Activated CD4-positive, alpha-beta T cell treated with anti-CD3 and anti-CD28 coated beads, Interleukin-2, amount 10 ng/mL, durations not matched to agents 24 days and 14 days (primary cell): ENCODE measurements at regions not wholly inside any gene's neighbourhood (a gene's known extent, or its start where the extent isn't known, plus 50 kb on each side); places are given as distances from the start of the nearest gene placed in this dataset.
"Not testable (repeated sequence)": the region's sequence is repeated elsewhere in the genome, so short reads cannot be mapped to it uniquely, and the experiment has no call there.

Source experiments
- DNase-seq: peaks from one replicate; pipeline ENCODE4 v3.0.0; 2022
- H3K27ac Mint-ChIP-seq: one replicate; pipeline ENCODE4 v1.8.0; 2022; ENCODE audit warnings: mild to moderate bottlenecking, mixed read lengths
- H3K27me3 Mint-ChIP-seq: one replicate; pipeline ENCODE4 v1.8.0; 2022; ENCODE audit warnings: mixed read lengths
- H3K36me3 Mint-ChIP-seq: one replicate; pipeline ENCODE4 v1.8.0; 2022; ENCODE audit warnings: low read depth, mild to moderate bottlenecking, mixed read lengths
- H3K4me1 Mint-ChIP-seq: one replicate; pipeline ENCODE4 v1.8.0; 2021; ENCODE audit warnings: mixed read lengths
- H3K4me3 Mint-ChIP-seq: one replicate; pipeline ENCODE4 v1.8.0; 2022; ENCODE audit warnings: mild to moderate bottlenecking, moderate library complexity, mixed read lengths
- H3K9me3 Mint-ChIP-seq: one replicate; pipeline ENCODE4 v1.8.0; 2021; ENCODE audit warnings: mixed read lengths
- intact Hi-C: fragments of 100-400 bp; cut with micrococcal nuclease; formaldehyde crosslinking; loops from one replicate; pipeline ENCODE4 v1.15.1; 2023

DNA sequence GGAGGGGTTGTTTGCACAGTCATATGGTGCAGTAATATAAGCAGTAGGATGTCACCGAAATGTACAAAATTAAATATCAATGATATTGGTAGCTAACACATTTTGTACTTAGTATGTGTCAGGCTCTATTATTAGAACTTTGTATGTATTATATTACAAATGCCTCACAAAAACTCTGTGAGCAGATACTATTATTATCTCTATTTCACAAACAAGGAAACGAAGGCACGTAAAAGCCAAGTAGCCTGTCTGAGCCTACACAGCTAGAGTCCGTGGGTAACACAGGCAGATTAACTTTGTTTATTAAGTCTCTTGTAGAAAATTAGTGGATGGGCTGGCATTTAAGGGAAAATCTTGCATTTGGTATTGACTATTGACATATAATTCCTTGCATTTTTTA, 284.3 kb upstream of the DAB2 start:
- H3K9me3 Mint-ChIP-seq: no peaks in the 10 kb centered on the region
- H3K4me3 Mint-ChIP-seq: no peak overlapping the region
- H3K27ac Mint-ChIP-seq: no peak overlapping the region
- H3K27me3 Mint-ChIP-seq: peaks cover 7% of the 10 kb centered on the region
- H3K4me1 Mint-ChIP-seq: no peaks in the 10 kb centered on the region
- intact Hi-C loops: no loop called here
- DNase-seq: no peak
- H3K36me3 Mint-ChIP-seq: no peaks in the 10 kb centered on the region

DNA sequence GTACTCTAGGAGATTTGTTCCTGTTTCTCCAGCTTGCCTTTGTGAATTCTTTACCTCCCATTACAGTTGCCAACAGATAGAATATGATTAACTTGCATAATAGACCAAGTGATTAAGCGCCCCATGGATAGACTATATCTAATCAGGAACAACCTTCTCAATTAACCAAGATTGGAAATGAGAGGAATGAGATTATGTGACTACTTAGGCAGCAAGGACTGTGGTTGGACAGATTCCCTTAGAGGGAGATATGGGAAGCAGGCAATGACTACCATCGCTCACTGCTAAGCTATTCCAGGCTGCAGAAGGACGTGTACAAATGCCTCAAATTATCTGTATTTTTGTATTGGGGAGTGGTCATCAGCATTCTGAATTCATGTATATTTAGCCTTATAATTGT, 278.1 kb upstream of the DAB2 start:
- Mint-ChIP-seq H3K27ac (no peak overlapping the region), H3K4me3 (no peak overlapping the region), H3K9me3 (no peaks in the 10 kb centered on the region), H3K27me3 (peaks cover 3% of the 10 kb centered on the region), H3K36me3 (no peaks in the 10 kb centered on the region), H3K4me1 (no peaks in the 10 kb centered on the region)
- intact Hi-C loops: no loop called here
- DNase-seq: no peak

DNA sequence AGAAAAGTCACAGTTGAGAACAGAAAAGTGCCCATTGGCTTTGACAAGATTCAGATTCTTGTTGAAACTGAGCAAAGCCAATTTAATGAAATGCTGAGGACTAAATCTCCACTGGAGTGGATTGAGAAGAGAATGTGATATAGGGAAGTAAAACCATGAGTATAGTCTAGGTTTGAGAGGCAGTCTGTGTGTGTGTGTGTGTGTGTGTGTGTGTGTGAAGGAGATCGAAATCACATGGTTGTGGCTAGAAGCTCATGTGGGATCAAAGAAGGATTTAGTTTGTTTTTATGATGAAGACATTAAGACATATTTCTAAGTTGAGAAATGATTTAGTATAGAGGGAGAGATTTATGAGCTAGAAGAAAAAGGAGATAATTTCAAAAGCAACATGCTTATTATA, 275.7 kb upstream of the DAB2 start:
- Mint-ChIP-seq H3K27me3 (no peaks in the 10 kb centered on the region), H3K4me3 (no peak overlapping the region), H3K9me3 (no peaks in the 10 kb centered on the region), H3K27ac (no peak overlapping the region), H3K4me1 (no peaks in the 10 kb centered on the region), H3K36me3 (no peaks in the 10 kb centered on the region)
- DNase-seq: no peak
- intact Hi-C loops: no loop called here

DNA sequence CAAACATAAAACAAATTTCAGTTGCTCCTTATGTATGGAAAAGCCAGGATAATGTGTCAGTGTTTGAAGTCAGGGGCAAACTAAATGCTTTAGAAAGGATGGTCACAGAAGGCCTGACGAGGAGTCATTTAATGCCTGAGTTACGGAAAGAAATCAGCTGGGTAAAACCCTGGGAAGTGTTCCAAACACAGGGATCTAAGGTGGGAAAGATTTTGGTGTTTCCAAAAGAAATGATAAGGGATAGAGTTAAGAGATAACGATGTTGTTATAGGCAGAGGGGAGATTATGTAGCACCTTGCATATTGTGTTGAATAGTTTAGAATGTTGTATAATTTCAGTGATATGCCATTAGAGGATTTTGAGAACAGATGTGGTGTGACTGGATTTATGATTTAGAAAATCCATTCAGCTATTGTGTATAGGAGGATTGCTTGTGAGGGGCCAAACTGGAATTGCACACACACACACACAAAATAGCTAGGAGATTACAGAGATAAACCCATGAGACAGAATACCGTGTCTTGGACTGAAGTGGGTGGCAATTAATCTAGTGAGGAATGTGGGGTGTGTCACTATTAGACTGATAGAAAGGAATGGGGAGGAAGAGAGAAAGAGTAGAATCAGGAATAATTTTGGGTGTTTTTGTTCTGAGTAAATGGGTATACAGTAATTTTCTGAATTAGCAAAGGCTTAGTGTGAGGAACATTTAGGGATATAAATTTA, 274.2 kb upstream of the DAB2 start:
- Mint-ChIP-seq H3K36me3 (no peaks in the 10 kb centered on the region), H3K4me1 (no peaks in the 10 kb centered on the region), H3K9me3 (no peaks in the 10 kb centered on the region), H3K4me3 (no peak overlapping the region), H3K27me3 (no peaks in the 10 kb centered on the region), H3K27ac (no peak overlapping the region)
- intact Hi-C loops: no loop called here
- DNase-seq: no peak

DNA sequence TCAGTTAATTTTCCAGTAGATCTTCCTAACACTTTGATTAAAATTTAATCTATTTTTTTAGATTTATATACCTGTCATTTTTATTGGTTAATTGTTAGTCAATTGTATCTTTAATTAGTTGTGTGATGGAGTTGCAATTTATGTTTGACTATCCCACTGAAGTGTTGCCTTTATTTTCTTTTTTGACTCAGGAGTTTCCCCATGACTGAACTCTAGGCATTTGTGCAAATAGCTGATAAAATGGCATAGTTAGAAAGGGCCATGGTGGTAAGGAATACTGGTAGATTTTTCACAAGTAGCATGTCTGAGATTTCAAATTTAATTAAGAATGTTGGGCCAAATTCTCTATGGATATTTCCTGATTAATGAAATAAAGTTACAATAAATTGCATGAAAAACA, 273.1 kb upstream of the DAB2 start:
- Mint-ChIP-seq H3K27me3 (no peaks in the 10 kb centered on the region), H3K9me3 (no peaks in the 10 kb centered on the region), H3K36me3 (no peaks in the 10 kb centered on the region), H3K4me3 (no peak overlapping the region), H3K4me1 (no peaks in the 10 kb centered on the region), H3K27ac (no peak overlapping the region)
- no peak for DNase-seq
- intact Hi-C loops: no loop called here

DNA sequence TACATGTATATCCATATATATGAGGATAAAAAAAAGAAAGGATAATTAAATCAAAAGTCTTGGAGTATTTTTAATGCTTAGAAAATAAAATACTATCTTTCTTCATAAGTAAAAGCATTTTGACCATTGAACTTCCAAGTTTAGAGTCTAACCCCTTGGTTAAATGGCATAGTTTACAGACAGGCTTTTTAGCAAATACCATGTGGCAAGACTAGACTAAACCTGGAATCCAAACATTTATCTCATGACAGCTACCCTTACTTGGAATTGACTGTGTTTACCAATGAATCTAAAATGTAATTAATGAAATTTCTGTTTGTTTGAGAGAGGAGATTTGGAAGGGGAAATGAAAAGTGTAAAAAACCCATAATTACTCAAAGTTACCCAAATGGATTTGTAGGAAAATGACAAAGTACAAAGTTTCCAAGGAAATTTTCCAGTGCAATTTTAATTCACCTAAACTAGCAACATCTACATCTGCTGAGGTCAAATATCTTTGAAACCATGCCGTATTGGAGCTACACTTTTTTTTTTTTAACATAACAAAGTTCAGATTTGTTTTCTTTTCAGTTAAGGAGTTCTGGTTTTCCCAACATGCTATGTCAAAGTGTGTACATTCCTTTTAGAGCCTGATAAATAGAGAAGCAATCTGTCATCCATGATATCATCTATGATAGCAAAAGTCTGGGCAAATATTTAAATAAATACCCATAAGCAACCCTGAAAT, 272.1 kb upstream of the DAB2 start:
- no peak overlapping the region for H3K4me3 Mint-ChIP-seq
- intact Hi-C loops: no loop called here

DNA sequence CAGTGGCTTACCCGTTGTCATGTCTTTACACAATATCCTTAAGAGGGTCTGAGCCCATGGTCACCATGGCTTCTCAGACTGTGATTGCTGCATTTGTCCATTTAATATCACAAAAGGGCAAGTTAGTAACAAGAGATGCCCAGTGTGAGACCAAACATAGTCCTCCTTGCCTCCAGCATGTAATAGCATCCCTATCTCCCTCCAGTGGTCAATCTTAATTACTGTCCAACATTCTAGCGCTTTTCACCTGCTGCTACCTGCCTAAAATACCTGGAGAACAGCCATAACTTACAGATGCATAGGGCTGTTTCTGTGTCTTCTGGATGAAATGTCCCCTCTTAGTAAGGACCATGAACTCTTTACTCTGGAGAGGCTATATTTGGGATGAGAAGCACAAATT, 267.2 kb upstream of the DAB2 start:
- DNase-seq: no peak
- H3K27ac Mint-ChIP-seq: no peak overlapping the region
- peaks cover 3% of the 10 kb centered on the region for H3K9me3 Mint-ChIP-seq
- H3K36me3 Mint-ChIP-seq: no peaks in the 10 kb centered on the region
- intact Hi-C loops: no loop called here
- no peaks in the 10 kb centered on the region for H3K4me1 Mint-ChIP-seq
- no peak overlapping the region for H3K4me3 Mint-ChIP-seq
- peaks cover 2% of the 10 kb centered on the region for H3K27me3 Mint-ChIP-seq

More for the DNA sequence above, 272.1 kb upstream of the DAB2 start:
- no peaks in the 10 kb centered on the region for H3K36me3 Mint-ChIP-seq
- no peak for DNase-seq
- H3K4me1 Mint-ChIP-seq: no peaks in the 10 kb centered on the region
- H3K27ac Mint-ChIP-seq: no peak overlapping the region
- no peaks in the 10 kb centered on the region for H3K27me3 Mint-ChIP-seq
- H3K9me3 Mint-ChIP-seq: no peaks in the 10 kb centered on the region

DNA sequence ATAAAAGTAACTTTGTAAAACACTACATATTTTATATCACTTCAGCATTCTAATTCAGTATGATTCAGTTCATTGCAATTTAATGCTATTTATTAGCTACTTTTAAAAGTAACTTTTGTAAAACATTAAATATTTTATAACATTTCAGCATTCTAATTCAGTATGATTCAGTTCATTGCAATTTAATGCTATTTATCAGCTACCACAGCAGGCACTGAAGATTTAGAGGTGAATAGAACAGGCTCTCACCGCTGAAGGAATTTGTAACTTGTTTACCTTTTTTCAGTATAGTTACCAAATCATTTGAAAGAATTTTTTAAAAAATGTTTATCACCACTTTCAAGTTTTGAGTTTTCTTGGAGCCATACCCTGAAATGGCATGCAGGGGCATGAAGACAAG, 266.4 kb upstream of the DAB2 start:
- Mint-ChIP-seq H3K4me3 (no peak overlapping the region), H3K27me3 (peaks cover 2% of the 10 kb centered on the region), H3K36me3 (no peaks in the 10 kb centered on the region), H3K4me1 (no peaks in the 10 kb centered on the region), H3K9me3 (peaks cover 3% of the 10 kb centered on the region), H3K27ac (no peak overlapping the region)
- intact Hi-C loops: no loop called here
- no peak for DNase-seq

DNA sequence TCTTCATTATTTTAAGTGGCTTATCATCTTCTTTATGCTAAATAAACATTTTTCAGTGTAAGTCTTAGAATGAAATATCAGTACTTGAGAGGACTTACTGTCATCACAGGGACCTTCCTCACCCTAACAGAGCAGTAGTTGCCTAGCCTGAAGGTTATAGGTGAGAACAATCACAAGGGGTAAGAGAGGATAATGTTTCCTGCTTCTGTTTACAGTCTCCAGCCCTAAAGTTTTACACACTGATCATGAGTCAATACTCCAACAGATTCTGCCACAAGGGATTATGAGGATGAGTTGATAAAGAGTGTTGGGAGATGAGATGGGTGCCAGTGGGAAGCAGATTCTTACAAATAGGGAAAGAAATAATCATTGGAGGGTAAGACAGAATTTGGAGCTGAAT, 265.1 kb upstream of the DAB2 start:
- H3K36me3 Mint-ChIP-seq: no peaks in the 10 kb centered on the region
- no peak overlapping the region for H3K27ac Mint-ChIP-seq
- DNase-seq: no peak
- no peak overlapping the region for H3K4me3 Mint-ChIP-seq
- peaks cover 3% of the 10 kb centered on the region for H3K9me3 Mint-ChIP-seq
- peaks cover 2% of the 10 kb centered on the region for H3K27me3 Mint-ChIP-seq
- no peaks in the 10 kb centered on the region for H3K4me1 Mint-ChIP-seq
- intact Hi-C loops: no loop called here

DNA sequence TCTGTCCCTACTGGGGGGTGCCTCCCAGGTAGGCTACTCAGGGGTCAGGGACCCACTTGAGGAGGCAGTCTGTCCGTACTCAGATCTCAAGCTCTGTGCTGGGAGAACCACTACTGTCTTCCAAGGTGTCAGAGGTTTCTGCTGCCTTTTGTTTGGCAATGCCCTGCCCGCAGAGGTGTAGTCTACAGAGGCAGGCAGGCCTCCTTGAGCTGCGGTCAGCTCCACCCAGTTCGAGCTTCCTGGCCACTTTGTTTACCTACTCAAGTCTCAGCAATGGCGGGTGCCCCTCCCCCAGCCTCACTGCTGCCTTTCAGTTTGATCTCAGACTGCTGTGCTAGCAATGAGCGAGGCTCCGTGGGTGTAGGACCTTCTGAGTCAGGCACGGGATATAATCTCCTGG, 263.1 kb upstream of the DAB2 start:
- H3K9me3 Mint-ChIP-seq, intact Hi-C loops, H3K27me3 Mint-ChIP-seq, H3K36me3 Mint-ChIP-seq, H3K4me1 Mint-ChIP-seq, DNase-seq, H3K27ac Mint-ChIP-seq, H3K4me3 Mint-ChIP-seq: not testable (repeated sequence)

DNA sequence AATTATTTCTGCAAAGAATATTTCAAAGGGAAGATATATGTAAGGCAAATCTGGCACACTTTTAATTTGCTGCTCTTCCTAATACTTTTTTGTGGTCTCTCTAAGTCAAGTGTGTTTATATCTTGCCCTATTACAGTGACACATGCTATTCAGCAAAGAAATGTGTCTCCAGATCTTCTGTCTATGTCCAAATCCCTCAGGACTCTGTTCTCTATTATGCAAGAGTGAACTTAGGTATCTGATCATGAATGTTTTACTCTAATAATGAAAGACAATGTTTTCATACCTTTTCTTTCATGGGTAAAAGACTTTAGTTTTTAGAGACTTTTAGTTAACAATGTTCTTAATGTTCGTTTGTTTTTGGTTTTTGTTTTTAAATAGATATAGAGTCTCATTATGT, 255.4 kb upstream of the DAB2 start:
- H3K27me3 Mint-ChIP-seq: peaks cover 3% of the 10 kb centered on the region
- H3K4me3 Mint-ChIP-seq: no peak overlapping the region
- no peak for DNase-seq
- no peaks in the 10 kb centered on the region for H3K4me1 Mint-ChIP-seq
- intact Hi-C loops: no loop called here
- no peaks in the 10 kb centered on the region for H3K9me3 Mint-ChIP-seq
- H3K27ac Mint-ChIP-seq: no peak overlapping the region
- H3K36me3 Mint-ChIP-seq: no peaks in the 10 kb centered on the region

DNA sequence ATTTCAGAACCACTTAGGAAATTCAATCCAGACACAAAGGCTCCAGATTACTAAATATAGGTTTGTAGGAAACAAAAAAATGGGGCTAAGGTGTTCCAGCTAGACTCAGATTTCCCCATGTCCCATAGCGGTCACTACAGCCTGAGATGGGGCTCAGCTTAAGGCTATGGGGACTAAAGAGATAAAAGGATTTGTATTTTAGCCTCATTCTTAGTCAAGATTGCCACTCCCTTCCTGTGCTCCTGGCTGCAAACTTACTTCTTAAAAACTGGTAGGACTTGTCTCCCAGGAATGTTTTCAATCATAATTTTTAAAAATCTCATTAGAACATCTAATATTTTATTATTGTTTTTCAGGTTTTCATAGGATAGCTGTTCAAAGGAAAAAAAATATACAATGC, 253.8 kb upstream of the DAB2 start:
- no peak for DNase-seq
- no peak overlapping the region for H3K4me3 Mint-ChIP-seq
- intact Hi-C loops: no loop called here
- H3K9me3 Mint-ChIP-seq: no peaks in the 10 kb centered on the region
- H3K36me3 Mint-ChIP-seq: no peaks in the 10 kb centered on the region
- H3K27me3 Mint-ChIP-seq: peaks cover 8% of the 10 kb centered on the region
- no peaks in the 10 kb centered on the region for H3K4me1 Mint-ChIP-seq
- H3K27ac Mint-ChIP-seq: no peak overlapping the region

DNA sequence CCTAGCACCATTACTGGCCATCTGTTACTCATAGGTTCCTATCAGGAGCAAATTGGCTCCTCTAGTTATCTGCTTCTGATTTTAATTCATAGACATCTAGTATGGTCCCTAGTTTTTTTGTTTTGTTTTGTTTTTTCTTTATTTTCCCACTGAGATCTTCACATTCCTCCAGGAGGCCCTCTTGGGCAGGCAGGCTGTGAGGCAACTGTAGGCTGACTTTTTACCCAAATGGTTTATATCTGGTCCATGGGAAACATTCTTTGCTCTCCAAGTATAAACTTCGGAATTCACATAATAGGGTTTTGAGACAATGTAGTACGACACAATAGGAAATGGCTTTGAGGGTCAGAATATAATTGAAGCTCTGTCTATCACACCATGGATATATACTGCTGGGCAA, 250.9 kb upstream of the DAB2 start:
- H3K4me3 Mint-ChIP-seq: no peak overlapping the region
- peaks cover 15% of the 10 kb centered on the region for H3K27me3 Mint-ChIP-seq
- no peaks in the 10 kb centered on the region for H3K9me3 Mint-ChIP-seq
- no peaks in the 10 kb centered on the region for H3K4me1 Mint-ChIP-seq
- DNase-seq: no peak
- no peaks in the 10 kb centered on the region for H3K36me3 Mint-ChIP-seq
- intact Hi-C loops: no loop called here
- no peak overlapping the region for H3K27ac Mint-ChIP-seq

DNA sequence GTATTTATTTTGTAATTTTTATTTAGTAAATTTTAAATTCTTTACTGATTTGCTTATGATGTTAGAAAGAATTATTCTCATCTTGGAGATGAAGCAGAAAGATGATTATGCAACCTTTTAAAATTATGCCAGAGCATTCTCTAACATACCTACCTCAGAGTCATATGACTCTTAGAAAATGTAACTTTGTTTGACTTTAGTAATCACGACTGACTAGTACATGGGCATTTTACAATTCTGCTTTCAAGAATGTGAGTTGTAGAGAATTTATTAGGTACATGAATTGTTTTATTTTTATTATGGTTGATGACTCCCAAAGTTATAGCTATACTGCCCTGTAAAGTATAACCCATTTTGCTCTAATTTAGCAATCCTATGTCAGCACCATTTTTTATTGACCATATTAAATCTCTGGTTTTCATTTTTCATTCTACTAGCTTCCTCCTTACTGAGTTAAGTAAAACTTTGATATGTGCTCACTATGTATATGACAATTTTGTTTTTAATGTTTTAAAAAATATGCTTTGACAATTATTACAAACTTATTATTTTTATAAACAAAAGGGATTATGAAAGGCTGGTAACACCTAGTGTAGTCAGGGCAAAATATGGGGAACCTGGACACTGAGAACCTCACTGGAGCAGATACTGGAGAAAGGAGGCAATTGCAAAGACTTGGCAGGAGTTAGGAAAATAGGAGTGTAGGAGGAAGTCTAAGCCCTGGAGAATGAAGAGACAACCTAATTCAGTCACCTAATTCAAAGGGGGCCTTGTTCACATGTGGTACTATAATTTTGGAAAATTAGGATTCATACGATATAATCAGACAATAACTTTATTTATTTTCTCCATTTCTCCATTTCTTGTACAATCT, 249.7 kb upstream of the DAB2 start:
- Mint-ChIP-seq H3K9me3 (no peaks in the 10 kb centered on the region), H3K27ac (no peak overlapping the region), H3K36me3 (no peaks in the 10 kb centered on the region), H3K4me3 (no peak overlapping the region), H3K27me3 (peaks cover 22% of the 10 kb centered on the region), H3K4me1 (no peaks in the 10 kb centered on the region)
- no peak for DNase-seq
- intact Hi-C loops: no loop called here
